Liver (tissue), 8 donors: ENCODE measurements at regions not wholly inside any gene's neighbourhood (a gene's known extent, or its start where the extent isn't known, plus 50 kb on each side); places are given as distances from the start of the nearest gene placed in this dataset.

ENCODE experiments used
- DNase-seq: peaks from one replicate; pipeline ENCODE4 v3.0.0-alpha.2; 2017; ENCODE audit warnings: low spot score
- H3K27ac ChIP-seq, 2 donors: one replicate each; pipeline ENCODE4 v1.7.0; 2013; ENCODE audit warnings: inconsistent platforms in 2 of 2, low read length in 2 of 2, control low read depth in 1 of 2, low read depth in 1 of 2, mild to moderate bottlenecking in 1 of 2
- H3K27me3 ChIP-seq, 4 donors: one replicate each; pipeline versions ENCODE4 v1.6.1 to v1.7.0; 2013; ENCODE audit warnings: low read length in 3 of 4, inconsistent platforms in 1 of 4, mild to moderate bottlenecking in 1 of 4, moderate library complexity in 1 of 4; ENCODE audit not compliant: control insufficient read depth in 4 of 4, insufficient read depth in 4 of 4
- H3K36me3 ChIP-seq, 4 donors: one replicate each; pipeline versions ENCODE4 v1.6.1 to v1.7.0; 2013; ENCODE audit warnings: low read length in 3 of 4, mild to moderate bottlenecking in 3 of 4, low read depth in 1 of 4, moderate library complexity in 1 of 4; ENCODE audit not compliant: control insufficient read depth in 4 of 4, insufficient read depth in 3 of 4
- H3K4me1 ChIP-seq, 4 donors: one replicate each; pipeline versions ENCODE4 v1.6.1 to v1.7.0; 2013; ENCODE audit warnings: low read length in 3 of 4, mild to moderate bottlenecking in 3 of 4, moderate library complexity in 1 of 4; ENCODE audit not compliant: control insufficient read depth in 4 of 4, insufficient read depth in 4 of 4
- H3K4me3 ChIP-seq, 3 donors: one replicate each; pipeline versions ENCODE4 v1.6.1 to v1.7.0; 2013; ENCODE audit warnings: low read length in 3 of 3, control low read depth in 1 of 3, low read depth in 1 of 3, mild to moderate bottlenecking in 1 of 3
- H3K9ac ChIP-seq, 2 donors: one replicate each; pipeline ENCODE4 v1.7.0; 2013; ENCODE audit warnings: low read length in 2 of 2, mild to moderate bottlenecking in 2 of 2, moderate library complexity in 2 of 2, control low read depth in 1 of 2, low read depth in 1 of 2
- H3K9me3 ChIP-seq, 4 donors: one replicate each; pipeline versions ENCODE4 v1.6.1 to v1.7.0; 2013; ENCODE audit warnings: low read length in 3 of 4; ENCODE audit not compliant: control insufficient read depth in 4 of 4
- FOXA1 ChIP-seq: IDR thresholded peaks from 2 replicates; pipeline ENCODE4 v1.6.1; 2016; ENCODE audit warnings: antibody characterized with exemption
- HNF4A ChIP-seq, 2 donors: conservative IDR thresholded peaks; 2 replicates each; pipeline ENCODE4 v1.6.1; 2016; ENCODE audit warnings: antibody characterized with exemption in 2 of 2, mild to moderate bottlenecking in 2 of 2
- RAD21 ChIP-seq, 2 donors: IDR thresholded peaks; 2 replicates each; pipeline ENCODE4 v1.6.1; 2016; ENCODE audit warnings: antibody characterized with exemption in 2 of 2, mild to moderate bottlenecking in 2 of 2
- REST ChIP-seq: IDR thresholded peaks from 2 replicates; pipeline ENCODE4 v1.6.1; 2016; ENCODE audit warnings: antibody characterized with exemption, mild to moderate bottlenecking
- RXRA ChIP-seq, 2 donors: IDR thresholded peaks; 2 replicates each; pipeline ENCODE4 v1.6.1; 2017 to 2018; ENCODE audit warnings: antibody characterized with exemption in 2 of 2, mild to moderate bottlenecking in 1 of 2
- SP1 ChIP-seq: IDR thresholded peaks from 2 replicates; pipeline ENCODE4 v1.6.1; 2018; ENCODE audit warnings: antibody characterized with exemption, mild to moderate bottlenecking
- WGBS: extraction: QIAGEN DNeasy Blood & Tissue Kit; methylation state at CpG from one replicate; pipeline ENCODE4 v1.1.7; 2013; 5-methylcytosine and 5-hydroxymethylcytosine counted together
- TF ChIP-seq, protein P1 (sequence below): IDR thresholded peaks from 2 replicates; pipeline ENCODE4 v1.6.1; 2016; ENCODE audit warnings: antibody characterized with exemption
- TF ChIP-seq, protein P2 (sequence below): fragments of 150-350 bp; IDR thresholded peaks from 2 replicates; pipeline ENCODE4 v1.5.1; 2017; ENCODE audit warnings: improper control_type of control experiment, low read depth, low read length; ENCODE audit not compliant: missing input control
- donor health status: healthy.
- donor health status: healthy.
- donor health status: healthy.
- donor health status: healthy.
- donor health status: healthy.

GRCh38 chr11:26806219-26806618 is 84.4 kb upstream of the SLC5A12 start:
- H3K27me3 ChIP-seq, result no peaks in the 10 kb centered on the region
- no peak overlapping the region for H3K27ac ChIP-seq
- 60% methylated on average over 1 of the region's 1 CpG for WGBS
- no peaks in the 10 kb centered on the region for H3K4me1 ChIP-seq
- H3K9me3 ChIP-seq, result no peaks in the 10 kb centered on the region
- no peak overlapping the region for H3K9ac ChIP-seq
- TF ChIP-seq SP1 (no peak), FOXA1 (no peak), RAD21 (IDR thresholded peaks at IDR 0.05) (no peak), REST (no peak)
- H3K36me3 ChIP-seq, result no peaks in the 10 kb centered on the region
- no peak overlapping the region for H3K4me3 ChIP-seq
- no peak for DNase-seq

DNA sequence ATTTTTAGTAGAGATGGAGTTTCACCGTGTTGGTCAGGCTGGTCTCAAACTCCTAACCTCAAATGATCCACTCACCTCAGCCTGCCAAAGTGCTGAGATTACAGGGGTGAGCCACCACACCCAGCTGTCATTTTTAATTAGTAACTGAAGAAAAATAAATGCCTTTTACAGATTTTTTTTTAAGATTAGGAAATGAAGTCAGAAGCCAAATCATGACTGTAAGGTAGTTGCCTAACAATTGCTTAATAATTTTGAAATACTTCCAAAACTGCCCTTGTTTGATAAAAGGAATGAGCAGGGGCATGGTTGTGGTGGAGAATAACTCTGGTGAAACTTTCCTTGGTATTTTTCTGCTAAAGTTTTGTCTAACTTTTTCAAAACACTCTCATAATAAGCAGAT is 98.9 kb upstream of the SLC5A12 start:
- TF ChIP-seq RXRA (IDR thresholded peaks at IDR 0.05), result peak in 1 of 2 donors; percentile 34
- TF ChIP-seq SP1, result no peak
- TF ChIP-seq, protein P1, sequence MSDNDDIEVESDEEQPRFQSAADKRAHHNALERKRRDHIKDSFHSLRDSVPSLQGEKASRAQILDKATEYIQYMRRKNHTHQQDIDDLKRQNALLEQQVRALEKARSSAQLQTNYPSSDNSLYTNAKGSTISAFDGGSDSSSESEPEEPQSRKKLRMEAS, result no peak
- peak in 1 of 2 donors; percentile 25 for TF ChIP-seq HNF4A (conservative IDR thresholded peaks at IDR 0.05)
- Histone ChIP-seq H3K27ac (no peak overlapping the region), H3K9ac (no peak overlapping the region), H3K9me3 (peaks cover 8 to 13% (median 11%) of the 10 kb centered on the region in 4 donors), H3K36me3 (no peaks in the 10 kb centered on the region), H3K27me3 (no peaks in the 10 kb centered on the region), H3K4me3 (no peak overlapping the region), H3K4me1 (no peaks in the 10 kb centered on the region)
- WGBS, result 39% methylated on average over 1 of the region's 1 CpG
- DNase-seq, result no peak

GRCh38 chr11:26823963-26824362 is 102.1 kb upstream of the SLC5A12 start:
- H3K27ac ChIP-seq, result no peak overlapping the region
- no peaks in the 10 kb centered on the region for H3K36me3 ChIP-seq
- 78% methylated on average over 2 of the region's 2 CpGs for WGBS
- DNase-seq, result no peak
- peaks cover 8 to 13% (median 11%) of the 10 kb centered on the region in 4 donors for H3K9me3 ChIP-seq
- H3K9ac ChIP-seq, result no peak overlapping the region
- H3K27me3 ChIP-seq, result no peaks in the 10 kb centered on the region
- H3K4me1 ChIP-seq, result no peaks in the 10 kb centered on the region
- peak overlapping the region in 1 of 3 donors; percentile 16 for H3K4me3 ChIP-seq
- TF ChIP-seq, protein P2, sequence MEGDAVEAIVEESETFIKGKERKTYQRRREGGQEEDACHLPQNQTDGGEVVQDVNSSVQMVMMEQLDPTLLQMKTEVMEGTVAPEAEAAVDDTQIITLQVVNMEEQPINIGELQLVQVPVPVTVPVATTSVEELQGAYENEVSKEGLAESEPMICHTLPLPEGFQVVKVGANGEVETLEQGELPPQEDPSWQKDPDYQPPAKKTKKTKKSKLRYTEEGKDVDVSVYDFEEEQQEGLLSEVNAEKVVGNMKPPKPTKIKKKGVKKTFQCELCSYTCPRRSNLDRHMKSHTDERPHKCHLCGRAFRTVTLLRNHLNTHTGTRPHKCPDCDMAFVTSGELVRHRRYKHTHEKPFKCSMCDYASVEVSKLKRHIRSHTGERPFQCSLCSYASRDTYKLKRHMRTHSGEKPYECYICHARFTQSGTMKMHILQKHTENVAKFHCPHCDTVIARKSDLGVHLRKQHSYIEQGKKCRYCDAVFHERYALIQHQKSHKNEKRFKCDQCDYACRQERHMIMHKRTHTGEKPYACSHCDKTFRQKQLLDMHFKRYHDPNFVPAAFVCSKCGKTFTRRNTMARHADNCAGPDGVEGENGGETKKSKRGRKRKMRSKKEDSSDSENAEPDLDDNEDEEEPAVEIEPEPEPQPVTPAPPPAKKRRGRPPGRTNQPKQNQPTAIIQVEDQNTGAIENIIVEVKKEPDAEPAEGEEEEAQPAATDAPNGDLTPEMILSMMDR, result no peak
